ENCODE measurements at regions not wholly inside any gene's neighbourhood (a gene's known extent, or its start where the extent isn't known, plus 50 kb on each side); places are given as distances from the start of the nearest gene placed in this dataset.

GRCh38 chr12:73589220-73589619 lies 948.4 kb upstream of the ATXN7L3B start:
- TF ChIP-seq EZH2phosphoT487 (IDR thresholded peaks at IDR 0.05; ENCODE audit: low read length) (no peak), EZH2 (optimal IDR thresholded peaks at IDR 0.05; ENCODE audit: low read depth, low read length) (no peak)
- TF ChIP-seq, protein P1, sequence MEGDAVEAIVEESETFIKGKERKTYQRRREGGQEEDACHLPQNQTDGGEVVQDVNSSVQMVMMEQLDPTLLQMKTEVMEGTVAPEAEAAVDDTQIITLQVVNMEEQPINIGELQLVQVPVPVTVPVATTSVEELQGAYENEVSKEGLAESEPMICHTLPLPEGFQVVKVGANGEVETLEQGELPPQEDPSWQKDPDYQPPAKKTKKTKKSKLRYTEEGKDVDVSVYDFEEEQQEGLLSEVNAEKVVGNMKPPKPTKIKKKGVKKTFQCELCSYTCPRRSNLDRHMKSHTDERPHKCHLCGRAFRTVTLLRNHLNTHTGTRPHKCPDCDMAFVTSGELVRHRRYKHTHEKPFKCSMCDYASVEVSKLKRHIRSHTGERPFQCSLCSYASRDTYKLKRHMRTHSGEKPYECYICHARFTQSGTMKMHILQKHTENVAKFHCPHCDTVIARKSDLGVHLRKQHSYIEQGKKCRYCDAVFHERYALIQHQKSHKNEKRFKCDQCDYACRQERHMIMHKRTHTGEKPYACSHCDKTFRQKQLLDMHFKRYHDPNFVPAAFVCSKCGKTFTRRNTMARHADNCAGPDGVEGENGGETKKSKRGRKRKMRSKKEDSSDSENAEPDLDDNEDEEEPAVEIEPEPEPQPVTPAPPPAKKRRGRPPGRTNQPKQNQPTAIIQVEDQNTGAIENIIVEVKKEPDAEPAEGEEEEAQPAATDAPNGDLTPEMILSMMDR (IDR thresholded peaks at IDR 0.05; ENCODE audit: low read length): no peak

All from MM.1S (cell line).